CD14-positive monocyte (primary cell): ENCODE measurements at regions not wholly inside any gene's neighbourhood (a gene's known extent, or its start where the extent isn't known, plus 50 kb on each side); places are given as distances from the start of the nearest gene placed in this dataset.

Source experiments
- DNase-seq, 3 donors: peaks; one replicate each; pipeline ENCODE4 v3.0.0-alpha.2; 2011 to 2022
- H2AFZ ChIP-seq: 2 replicates; pipeline ENCODE4 v1.6.0; 2012; ENCODE audit warnings: mild to moderate bottlenecking, low read depth, low read length, inconsistent platforms; ENCODE audit not compliant: insufficient read depth, poor library complexity, severe bottlenecking
- H3K27ac ChIP-seq, 2 donors: 1 replicate in 1 of 2; 2 replicates in 1 of 2; pipeline ENCODE4 v1.5.1; 2012 to 2013; ENCODE audit warnings: low read length in 2 of 2, control low read depth in 1 of 2, inconsistent platforms in 1 of 2, low read depth in 1 of 2, mild to moderate bottlenecking in 1 of 2
- H3K27me3 ChIP-seq, 2 donors: one replicate each; pipeline versions ENCODE4 v1.6.0 to v1.6.1; 2011 to 2013; ENCODE audit warnings: low read length in 2 of 2; ENCODE audit not compliant: control insufficient read depth in 2 of 2, insufficient read depth in 2 of 2
- H3K36me3 ChIP-seq, 2 donors: replicated peaks in 1 of 2; 1 replicate in 1 of 2; 2 replicates in 1 of 2; pipeline versions ENCODE4 v1.5.1 to v1.6.1; 2012 to 2013; ENCODE audit warnings: low read length in 2 of 2, control low read depth in 1 of 2, inconsistent platforms in 1 of 2, mild to moderate bottlenecking in 1 of 2; ENCODE audit not compliant: insufficient read depth in 2 of 2, control insufficient read depth in 1 of 2
- H3K4me1 ChIP-seq, 2 donors: 1 replicate in 1 of 2; 2 replicates in 1 of 2; pipeline versions ENCODE4 v1.5.1 to v1.6.1; 2012 to 2013; ENCODE audit warnings: low read length in 2 of 2, control low read depth in 1 of 2, inconsistent platforms in 1 of 2, mild to moderate bottlenecking in 1 of 2, moderate library complexity in 1 of 2; ENCODE audit not compliant: insufficient read depth in 2 of 2, control insufficient read depth in 1 of 2
- H3K4me2 ChIP-seq: replicated peaks from 2 replicates; pipeline ENCODE3; 2012; ENCODE audit warnings: low read length, moderate library complexity, mild to moderate bottlenecking; ENCODE audit not compliant: poor library complexity, severe bottlenecking; ENCODE audit errors: extremely low read depth
- H3K4me3 ChIP-seq, 3 experiments: fragments of 200-600 bp in 1 of 3; sonication (generic) in 1 of 3; replicated peaks in 1 of 3; 1 replicate in 2 of 3; 2 replicates in 1 of 3; pipeline ENCODE4 v1.5.1; 2011 to 2013; ENCODE audit warnings: low read length in 3 of 3, mild to moderate bottlenecking in 3 of 3, control low read depth in 2 of 3, low read depth in 2 of 3, inconsistent platforms in 1 of 3, moderate library complexity in 1 of 3
- H3K79me2 ChIP-seq: 2 replicates; pipeline ENCODE4 v1.6.0; 2012; ENCODE audit warnings: mild to moderate bottlenecking, control low read depth, inconsistent platforms, low read length, moderate library complexity; ENCODE audit not compliant: insufficient read depth
- H3K9ac ChIP-seq: 2 replicates; pipeline ENCODE4 v1.6.0; 2017; ENCODE audit warnings: low read length, mild to moderate bottlenecking; ENCODE audit not compliant: insufficient read depth, poor library complexity, severe bottlenecking
- H3K9me3 ChIP-seq, 2 donors: replicated peaks in 1 of 2; 1 replicate in 1 of 2; 2 replicates in 1 of 2; pipeline versions ENCODE4 v1.5.1 to v1.6.1; 2012 to 2013; ENCODE audit warnings: low read length in 2 of 2, control low read depth in 1 of 2; ENCODE audit not compliant: control insufficient read depth in 1 of 2, insufficient read depth in 1 of 2
- H4K20me1 ChIP-seq: 2 replicates; pipeline ENCODE4 v1.6.0; 2012; ENCODE audit warnings: mild to moderate bottlenecking, low read length, control low read depth, moderate library complexity; ENCODE audit not compliant: insufficient read depth
- H3K27ac Mint-ChIP-seq, 7 donors: one replicate each; pipeline ENCODE4 v1.8.0; 2020; ENCODE audit warnings: mild to moderate bottlenecking in 7 of 7, mixed read lengths in 7 of 7, moderate library complexity in 6 of 7, inconsistent platforms in 2 of 7
- H3K27me3 Mint-ChIP-seq, 3 donors: one replicate each; pipeline ENCODE4 v1.8.0; 2021 to 2022; ENCODE audit warnings: low read depth in 3 of 3, mild to moderate bottlenecking in 3 of 3, mixed read lengths in 3 of 3, moderate library complexity in 3 of 3, inconsistent platforms in 1 of 3
- H3K36me3 Mint-ChIP-seq, 2 donors: one replicate each; pipeline ENCODE4 v1.8.0; 2020; ENCODE audit warnings: mixed read lengths in 2 of 2, inconsistent platforms in 1 of 2, mild to moderate bottlenecking in 1 of 2
- H3K4me1 Mint-ChIP-seq: one replicate; pipeline ENCODE4 v1.8.0; 2020; ENCODE audit warnings: mild to moderate bottlenecking, mixed read lengths
- H3K4me3 Mint-ChIP-seq, 2 donors: one replicate each; pipeline ENCODE4 v1.8.0; 2020; ENCODE audit warnings: mild to moderate bottlenecking in 2 of 2, mixed read lengths in 2 of 2, moderate library complexity in 1 of 2
- H3K9me3 Mint-ChIP-seq, 7 donors: one replicate each; pipeline ENCODE4 v1.8.0; 2020 to 2022; ENCODE audit warnings: mixed read lengths in 7 of 7, mild to moderate bottlenecking in 6 of 7, moderate library complexity in 6 of 7, inconsistent platforms in 2 of 7
- WGBS: methylation state at CpG from one replicate; pipeline ENCODE4 v1.1.5; 2013; ENCODE audit warnings: missing lambda C conversion rate; ENCODE audit not compliant: insufficient coverage; 5-methylcytosine and 5-hydroxymethylcytosine counted together
- intact Hi-C, 2 donors: fragments of 100-400 bp; cut with micrococcal nuclease; formaldehyde crosslinking; loops; one replicate each; pipeline versions ENCODE4 v1.15.0 to v1.15.1; 2023
- TF ChIP-seq, protein P1 (sequence below): fragments of 200-600 bp; IDR thresholded peaks from one replicate; pipeline ENCODE4 v1.8.0; 2022; ENCODE audit warnings: antibody characterized with exemption, mild to moderate bottlenecking

DNA sequence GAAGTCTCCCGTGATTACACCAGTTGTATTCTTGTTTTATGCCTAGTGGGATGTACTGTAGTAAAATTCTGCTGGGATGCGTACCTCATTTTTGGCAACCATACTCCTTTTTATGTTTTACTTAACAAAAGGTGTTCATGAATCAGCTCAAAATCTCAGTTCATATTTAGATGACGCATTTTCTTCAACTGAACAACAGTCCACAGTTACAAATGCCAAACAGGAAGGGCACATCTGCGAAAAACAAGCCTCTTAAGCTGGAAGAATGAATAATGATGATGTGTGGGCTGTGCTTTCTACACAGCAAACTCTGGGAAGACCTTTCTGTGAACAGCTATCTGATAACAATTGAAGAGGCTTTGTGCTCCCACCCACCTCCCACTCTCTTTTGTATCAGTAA is 68.4 kb upstream of the NRBF2 start:
- peaks cover 11 to 16% of the 10 kb centered on the region in 2 donors for H3K4me1 ChIP-seq
- Mint-ChIP-seq H3K27me3 (peaks cover 0 to 4% (median 2%) of the 10 kb centered on the region in 3 donors), H3K36me3 (peaks cover 3 to 4% of the 10 kb centered on the region in 2 donors), H3K9me3 (peaks cover 0 to 2% (median 0%) of the 10 kb centered on the region in 7 donors), H3K27ac (peak overlapping the region in 1 of 7 donors; percentile 30), H3K4me3 (no peak overlapping the region), H3K4me1 (peaks cover 28% of the 10 kb centered on the region)
- H3K9ac ChIP-seq, result no peak overlapping the region
- peak overlapping the region; percentile 30 for H3K4me2 ChIP-seq
- no peaks in the 10 kb centered on the region for H3K27me3 ChIP-seq
- no peak overlapping the region for H2AFZ ChIP-seq
- H3K36me3 ChIP-seq, result no peaks in the 10 kb centered on the region
- no peaks in the 10 kb centered on the region for H3K79me2 ChIP-seq
- no peaks in the 10 kb centered on the region for H4K20me1 ChIP-seq
- H3K27ac ChIP-seq, result no peak overlapping the region
- TF ChIP-seq, protein P1, sequence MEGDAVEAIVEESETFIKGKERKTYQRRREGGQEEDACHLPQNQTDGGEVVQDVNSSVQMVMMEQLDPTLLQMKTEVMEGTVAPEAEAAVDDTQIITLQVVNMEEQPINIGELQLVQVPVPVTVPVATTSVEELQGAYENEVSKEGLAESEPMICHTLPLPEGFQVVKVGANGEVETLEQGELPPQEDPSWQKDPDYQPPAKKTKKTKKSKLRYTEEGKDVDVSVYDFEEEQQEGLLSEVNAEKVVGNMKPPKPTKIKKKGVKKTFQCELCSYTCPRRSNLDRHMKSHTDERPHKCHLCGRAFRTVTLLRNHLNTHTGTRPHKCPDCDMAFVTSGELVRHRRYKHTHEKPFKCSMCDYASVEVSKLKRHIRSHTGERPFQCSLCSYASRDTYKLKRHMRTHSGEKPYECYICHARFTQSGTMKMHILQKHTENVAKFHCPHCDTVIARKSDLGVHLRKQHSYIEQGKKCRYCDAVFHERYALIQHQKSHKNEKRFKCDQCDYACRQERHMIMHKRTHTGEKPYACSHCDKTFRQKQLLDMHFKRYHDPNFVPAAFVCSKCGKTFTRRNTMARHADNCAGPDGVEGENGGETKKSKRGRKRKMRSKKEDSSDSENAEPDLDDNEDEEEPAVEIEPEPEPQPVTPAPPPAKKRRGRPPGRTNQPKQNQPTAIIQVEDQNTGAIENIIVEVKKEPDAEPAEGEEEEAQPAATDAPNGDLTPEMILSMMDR, result no peak
- intact Hi-C loops, result no loop called here
- H3K4me3 ChIP-seq, result no peak overlapping the region
- no peaks in the 10 kb centered on the region for H3K9me3 ChIP-seq
- no CpG with 5 or more reads among the region's 4 CpGs for WGBS
- DNase-seq, result no peak

DNA sequence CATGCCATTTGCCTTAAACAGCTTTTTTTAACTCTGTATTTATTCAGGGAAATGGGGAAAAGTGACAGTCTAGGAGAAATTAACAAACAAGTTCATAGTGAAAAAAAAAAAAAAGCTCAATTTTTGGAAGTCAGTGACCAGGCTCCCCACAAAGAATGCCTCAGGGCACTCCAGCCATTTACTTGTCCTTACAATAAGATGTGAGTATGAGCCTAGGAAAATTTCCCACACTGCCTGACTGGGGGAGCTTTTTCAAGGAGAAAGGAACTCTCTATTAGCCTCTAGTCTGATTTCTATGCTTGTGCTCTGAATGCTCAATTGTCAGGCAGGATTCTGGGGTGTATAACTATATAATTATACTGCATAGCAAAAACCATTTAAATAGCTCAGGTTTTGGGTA is 74.9 kb upstream of the NRBF2 start:
- peaks cover 0 to 2% of the 10 kb centered on the region in 2 donors for H3K27me3 ChIP-seq
- TF ChIP-seq, protein P1, result no peak
- no peak overlapping the region for H3K9ac ChIP-seq
- Mint-ChIP-seq H3K36me3 (no peaks in the 10 kb centered on the region), H3K4me3 (no peak overlapping the region), H3K27me3 (peaks cover 1 to 7% (median 7%) of the 10 kb centered on the region in 3 donors), H3K9me3 (peaks cover 0 to 3% (median 0%) of the 10 kb centered on the region in 7 donors), H3K27ac (no peak overlapping the region), H3K4me1 (no peaks in the 10 kb centered on the region)
- H3K4me3 ChIP-seq, result no peak overlapping the region
- no peaks in the 10 kb centered on the region for H3K9me3 ChIP-seq
- H3K79me2 ChIP-seq, result no peaks in the 10 kb centered on the region
- no peak for DNase-seq
- no peak overlapping the region for H2AFZ ChIP-seq
- no peak overlapping the region for H3K4me2 ChIP-seq
- no peaks in the 10 kb centered on the region for H4K20me1 ChIP-seq
- no peaks in the 10 kb centered on the region for H3K4me1 ChIP-seq
- intact Hi-C loops, result no loop called here
- H3K27ac ChIP-seq, result no peak overlapping the region
- H3K36me3 ChIP-seq, result no peaks in the 10 kb centered on the region
